OCI-LY3 (cell line): ENCODE measurements at regions not wholly inside any gene's neighbourhood (a gene's known extent, or its start where the extent isn't known, plus 50 kb on each side); places are given as distances from the start of the nearest gene placed in this dataset.

Source experiments
- EZH2phosphoT487 ChIP-seq: fragments of 200-600 bp; shearing (Covaris generic); IDR thresholded peaks from 2 replicates; pipeline ENCODE4 v1.6.1; 2018; ENCODE audit warnings: antibody characterized with exemption, mixed run types, low read depth
- TF ChIP-seq, protein P1 (sequence below): fragments of 200-600, 300-600 bp; sonication (generic); IDR thresholded peaks from 2 replicates; pipeline ENCODE4 v1.5.1; 2014; ENCODE audit warnings: antibody characterized with exemption, low read length, low read depth

DNA sequence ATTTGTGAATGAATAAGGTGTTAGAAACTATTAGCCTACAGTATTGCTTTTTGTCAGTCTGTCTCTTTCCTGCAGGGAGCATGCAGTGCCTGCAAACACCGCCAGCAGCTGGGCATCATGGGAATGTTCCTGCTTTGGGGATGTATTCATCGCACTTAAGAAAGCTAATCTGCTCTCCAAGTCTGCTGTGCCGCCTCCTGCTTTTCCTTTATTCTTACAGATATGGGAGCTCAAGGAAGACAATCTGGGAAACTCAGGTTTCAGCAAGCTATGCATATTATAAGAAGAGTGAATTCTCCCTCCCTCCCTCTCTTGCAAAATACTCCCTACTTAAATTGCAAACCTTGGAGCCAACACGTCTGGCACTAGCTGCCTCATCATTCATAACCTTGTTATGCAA, 479.2 kb upstream of the ACVR2A start:
- TF ChIP-seq, protein P1, sequence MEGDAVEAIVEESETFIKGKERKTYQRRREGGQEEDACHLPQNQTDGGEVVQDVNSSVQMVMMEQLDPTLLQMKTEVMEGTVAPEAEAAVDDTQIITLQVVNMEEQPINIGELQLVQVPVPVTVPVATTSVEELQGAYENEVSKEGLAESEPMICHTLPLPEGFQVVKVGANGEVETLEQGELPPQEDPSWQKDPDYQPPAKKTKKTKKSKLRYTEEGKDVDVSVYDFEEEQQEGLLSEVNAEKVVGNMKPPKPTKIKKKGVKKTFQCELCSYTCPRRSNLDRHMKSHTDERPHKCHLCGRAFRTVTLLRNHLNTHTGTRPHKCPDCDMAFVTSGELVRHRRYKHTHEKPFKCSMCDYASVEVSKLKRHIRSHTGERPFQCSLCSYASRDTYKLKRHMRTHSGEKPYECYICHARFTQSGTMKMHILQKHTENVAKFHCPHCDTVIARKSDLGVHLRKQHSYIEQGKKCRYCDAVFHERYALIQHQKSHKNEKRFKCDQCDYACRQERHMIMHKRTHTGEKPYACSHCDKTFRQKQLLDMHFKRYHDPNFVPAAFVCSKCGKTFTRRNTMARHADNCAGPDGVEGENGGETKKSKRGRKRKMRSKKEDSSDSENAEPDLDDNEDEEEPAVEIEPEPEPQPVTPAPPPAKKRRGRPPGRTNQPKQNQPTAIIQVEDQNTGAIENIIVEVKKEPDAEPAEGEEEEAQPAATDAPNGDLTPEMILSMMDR, result no peak
- TF ChIP-seq EZH2phosphoT487, result no peak
